GM23338 (cell line): ENCODE measurements at regions not wholly inside any gene's neighbourhood (a gene's known extent, or its start where the extent isn't known, plus 50 kb on each side); places are given as distances from the start of the nearest gene placed in this dataset.

ENCODE experiments used
- ATAC-seq: fragments of 200-7000 bp; cut with Tn5 transposase; 3 replicates; pipeline ENCODE4 v1.9.1; 2020
- DNase-seq: peaks from one replicate; pipeline ENCODE4 v3.0.0-alpha.2; 2015; ENCODE audit warnings: low spot score
- H2AFZ ChIP-seq: fragments of 200-600 bp; sonication (generic); 2 replicates; pipeline ENCODE4 v1.8.0; 2016; ENCODE audit warnings: antibody characterized with exemption, mild to moderate bottlenecking, moderate library complexity
- H3F3A ChIP-seq: fragments of 200-600 bp; sonication (generic); replicated peaks from 2 replicates; pipeline ENCODE4 v1.8.0; 2017; ENCODE audit warnings: antibody characterized with exemption, mixed run types, low read depth
- H3K27ac ChIP-seq: fragments of 200-600 bp; sonication (generic); 2 replicates; pipeline ENCODE4 v1.6.1; 2016; ENCODE audit warnings: low read depth
- H3K27me3 ChIP-seq: fragments of 200-600 bp; sonication (generic); 2 replicates; pipeline ENCODE4 v1.8.0; 2016; ENCODE audit warnings: mild to moderate bottlenecking, mixed run types, moderate library complexity; ENCODE audit not compliant: insufficient read depth
- H3K36me3 ChIP-seq: fragments of 200-600 bp; sonication (generic); 2 replicates; pipeline ENCODE4 v1.8.0; 2016; ENCODE audit warnings: mild to moderate bottlenecking; ENCODE audit not compliant: insufficient read depth
- H3K4me1 ChIP-seq: fragments of 200-600 bp; sonication (generic); 2 replicates; pipeline ENCODE4 v1.8.0; 2016; ENCODE audit warnings: mild to moderate bottlenecking, moderate library complexity; ENCODE audit not compliant: insufficient read depth
- H3K4me2 ChIP-seq: fragments of 200-600 bp; sonication (generic); 2 replicates; pipeline ENCODE4 v1.7.1; 2017; ENCODE audit warnings: mixed run types
- H3K4me3 ChIP-seq: fragments of 200-600 bp; sonication (generic); 2 replicates; pipeline ENCODE4 v1.6.1; 2016; ENCODE audit warnings: mixed run types
- H3K79me2 ChIP-seq: fragments of 200-600 bp; sonication (generic); replicated peaks from 2 replicates; pipeline ENCODE4 v1.8.0; 2017; ENCODE audit warnings: mild to moderate bottlenecking; ENCODE audit not compliant: insufficient read depth
- H3K9me2 ChIP-seq: fragments of 200-600 bp; sonication (generic); 2 replicates; pipeline ENCODE4 v1.8.0; 2017; ENCODE audit not compliant: insufficient read depth
- H4K20me1 ChIP-seq: fragments of 200-600 bp; sonication (generic); replicated peaks from 2 replicates; pipeline ENCODE4 v1.8.0; 2017; ENCODE audit warnings: mild to moderate bottlenecking; ENCODE audit not compliant: insufficient read depth
- H3K27ac Mint-ChIP-seq: 2 replicates; pipeline ENCODE4 v1.8.0; 2020; ENCODE audit warnings: inconsistent platforms, mild to moderate bottlenecking, moderate library complexity, mixed read lengths
- H3K27me3 Mint-ChIP-seq: 3 replicates; pipeline ENCODE4 v1.8.0; 2022; ENCODE audit warnings: low read depth, mild to moderate bottlenecking, moderate library complexity, mixed read lengths, inconsistent platforms; ENCODE audit not compliant: insufficient read depth, poor library complexity
- H3K36me3 Mint-ChIP-seq: 3 replicates; pipeline ENCODE4 v1.8.0; 2021; ENCODE audit warnings: low read depth, mild to moderate bottlenecking, inconsistent platforms, moderate library complexity, mixed read lengths
- H3K4me1 Mint-ChIP-seq: 3 replicates; pipeline ENCODE4 v1.8.0; 2020; ENCODE audit warnings: mild to moderate bottlenecking, inconsistent platforms, mixed read lengths
- H3K4me3 Mint-ChIP-seq: 3 replicates; pipeline ENCODE4 v1.8.0; 2021; ENCODE audit warnings: moderate library complexity, mild to moderate bottlenecking, inconsistent platforms, mixed read lengths
- H3K9me3 Mint-ChIP-seq: 3 replicates; pipeline ENCODE4 v1.8.0; 2020; ENCODE audit warnings: moderate library complexity, mild to moderate bottlenecking, inconsistent platforms, mixed read lengths
- CREB1 ChIP-seq: fragments of 250-450 bp; sonication (Bioruptor Pico); IDR thresholded peaks from 2 replicates; pipeline ENCODE4 v1.5.0; 2020; ENCODE audit warnings: low read depth, mild to moderate bottlenecking, moderate library complexity
- EZH2 ChIP-seq: fragments of 200-600 bp; sonication (generic); IDR thresholded peaks from one replicate; pipeline ENCODE4 v1.8.0; 2017; ENCODE audit warnings: antibody characterized with exemption, mild to moderate bottlenecking, low read depth; ENCODE audit not compliant: unreplicated experiment
- EZH2phosphoT487 ChIP-seq: fragments of 200-600 bp; sonication (generic); IDR thresholded peaks from one replicate; pipeline ENCODE4 v1.8.1; 2018; ENCODE audit warnings: antibody characterized with exemption; ENCODE audit not compliant: unreplicated experiment
- NANOG ChIP-seq: IDR thresholded peaks from 2 replicates; pipeline ENCODE4 v1.6.1; 2016; ENCODE audit warnings: antibody characterized with exemption, borderline replicate concordance
- STAT1 ChIP-seq: IDR thresholded peaks from one replicate; pipeline ENCODE4 v1.6.1; 2016; ENCODE audit warnings: antibody characterized with exemption; ENCODE audit not compliant: unreplicated experiment
- ZNF114 ChIP-seq: fragments of 250-450 bp; sonication (Bioruptor Pico); IDR thresholded peaks from 2 replicates; pipeline ENCODE4 v1.5.0; 2020; ENCODE audit warnings: mild to moderate bottlenecking, moderate library complexity
- TF ChIP-seq, protein P1 (sequence below): IDR thresholded peaks from one replicate; pipeline ENCODE4 v1.6.1; 2018; ENCODE audit warnings: antibody characterized with exemption; ENCODE audit not compliant: unreplicated experiment
- TF ChIP-seq, protein P2 (sequence below): fragments of 250-450 bp; sonication (Bioruptor Pico); IDR thresholded peaks from 2 replicates; pipeline ENCODE4 v1.5.0; 2020; ENCODE audit warnings: mild to moderate bottlenecking, moderate library complexity

DNA sequence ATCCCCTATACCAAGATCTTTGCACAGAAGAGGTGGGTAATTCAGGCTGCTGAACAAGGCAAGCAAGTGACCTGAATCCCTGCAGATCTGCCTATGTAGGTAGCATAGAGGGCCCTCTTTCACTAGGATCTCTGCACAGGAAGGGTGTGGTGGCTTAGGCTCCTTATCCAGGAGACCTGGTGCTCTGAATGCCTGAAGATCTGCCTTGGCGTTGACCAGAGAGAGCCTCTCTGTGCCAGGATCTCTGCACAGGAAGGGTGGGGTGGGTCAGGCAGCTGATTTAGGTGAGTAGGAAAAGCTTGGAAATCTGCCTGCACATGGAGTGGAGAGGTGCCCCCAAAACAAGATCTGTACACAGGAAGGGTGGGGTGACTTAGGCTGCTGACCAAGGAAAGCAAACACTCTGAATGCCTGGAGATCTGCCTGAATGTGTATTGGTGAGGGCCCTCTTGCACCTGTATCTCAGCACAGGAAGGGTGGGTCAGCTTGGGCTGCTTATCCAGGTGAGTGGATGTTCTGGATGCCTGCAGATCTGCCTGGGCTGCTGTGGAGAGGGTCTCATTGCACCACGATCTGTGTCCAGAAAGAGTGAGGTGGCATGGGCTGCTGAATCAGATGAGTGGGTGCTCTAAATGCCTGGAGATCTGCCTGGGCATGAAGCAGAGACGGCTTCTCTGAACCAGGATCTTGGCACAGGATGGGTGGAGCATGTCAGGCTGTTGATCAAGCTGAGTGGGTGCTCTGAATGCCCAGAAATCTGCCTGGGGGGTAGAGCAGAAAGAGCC, 365.9 kb downstream of the DMAC1 start:
- Histone ChIP-seq H3K27me3 (no peaks in the 10 kb centered on the region), H3K79me2 (no peaks in the 10 kb centered on the region), H3K4me3 (no peak overlapping the region), H3K27ac (no peak overlapping the region), H3K4me1 (no peaks in the 10 kb centered on the region), H3K36me3 (no peaks in the 10 kb centered on the region), H3F3A (no peaks in the 10 kb centered on the region), H3K9me2 (peaks cover 8% of the 10 kb centered on the region; the same call in 1 of the 2 replicates), H4K20me1 (no peaks in the 10 kb centered on the region), H3K4me2 (no peak overlapping the region), H2AFZ (no peak overlapping the region)
- H3K27ac Mint-ChIP-seq, result peak overlapping the region; percentile 59; the same call in 1 of the 2 replicates
- peaks cover 5% of the 10 kb centered on the region; the same call in 2 of the 3 replicates for H3K36me3 Mint-ChIP-seq
- no peak for ATAC-seq
- no peak overlapping the region for H3K4me3 Mint-ChIP-seq
- DNase-seq, result no peak
- peaks cover 11% of the 10 kb centered on the region; the same call in 2 of the 3 replicates for H3K9me3 Mint-ChIP-seq
- H3K4me1 Mint-ChIP-seq, result no peaks in the 10 kb centered on the region
- peaks cover 4% of the 10 kb centered on the region for H3K27me3 Mint-ChIP-seq
- TF ChIP-seq NANOG (no peak), EZH2phosphoT487 (no peak), EZH2 (no peak), CREB1 (CRISPR knock-in tag) (no peak), STAT1 (no peak), ZNF114 (CRISPR knock-in tag) (no peak)
- TF ChIP-seq, protein P1, sequence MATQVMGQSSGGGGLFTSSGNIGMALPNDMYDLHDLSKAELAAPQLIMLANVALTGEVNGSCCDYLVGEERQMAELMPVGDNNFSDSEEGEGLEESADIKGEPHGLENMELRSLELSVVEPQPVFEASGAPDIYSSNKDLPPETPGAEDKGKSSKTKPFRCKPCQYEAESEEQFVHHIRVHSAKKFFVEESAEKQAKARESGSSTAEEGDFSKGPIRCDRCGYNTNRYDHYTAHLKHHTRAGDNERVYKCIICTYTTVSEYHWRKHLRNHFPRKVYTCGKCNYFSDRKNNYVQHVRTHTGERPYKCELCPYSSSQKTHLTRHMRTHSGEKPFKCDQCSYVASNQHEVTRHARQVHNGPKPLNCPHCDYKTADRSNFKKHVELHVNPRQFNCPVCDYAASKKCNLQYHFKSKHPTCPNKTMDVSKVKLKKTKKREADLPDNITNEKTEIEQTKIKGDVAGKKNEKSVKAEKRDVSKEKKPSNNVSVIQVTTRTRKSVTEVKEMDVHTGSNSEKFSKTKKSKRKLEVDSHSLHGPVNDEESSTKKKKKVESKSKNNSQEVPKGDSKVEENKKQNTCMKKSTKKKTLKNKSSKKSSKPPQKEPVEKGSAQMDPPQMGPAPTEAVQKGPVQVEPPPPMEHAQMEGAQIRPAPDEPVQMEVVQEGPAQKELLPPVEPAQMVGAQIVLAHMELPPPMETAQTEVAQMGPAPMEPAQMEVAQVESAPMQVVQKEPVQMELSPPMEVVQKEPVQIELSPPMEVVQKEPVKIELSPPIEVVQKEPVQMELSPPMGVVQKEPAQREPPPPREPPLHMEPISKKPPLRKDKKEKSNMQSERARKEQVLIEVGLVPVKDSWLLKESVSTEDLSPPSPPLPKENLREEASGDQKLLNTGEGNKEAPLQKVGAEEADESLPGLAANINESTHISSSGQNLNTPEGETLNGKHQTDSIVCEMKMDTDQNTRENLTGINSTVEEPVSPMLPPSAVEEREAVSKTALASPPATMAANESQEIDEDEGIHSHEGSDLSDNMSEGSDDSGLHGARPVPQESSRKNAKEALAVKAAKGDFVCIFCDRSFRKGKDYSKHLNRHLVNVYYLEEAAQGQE, result no peak
- TF ChIP-seq, protein P2, sequence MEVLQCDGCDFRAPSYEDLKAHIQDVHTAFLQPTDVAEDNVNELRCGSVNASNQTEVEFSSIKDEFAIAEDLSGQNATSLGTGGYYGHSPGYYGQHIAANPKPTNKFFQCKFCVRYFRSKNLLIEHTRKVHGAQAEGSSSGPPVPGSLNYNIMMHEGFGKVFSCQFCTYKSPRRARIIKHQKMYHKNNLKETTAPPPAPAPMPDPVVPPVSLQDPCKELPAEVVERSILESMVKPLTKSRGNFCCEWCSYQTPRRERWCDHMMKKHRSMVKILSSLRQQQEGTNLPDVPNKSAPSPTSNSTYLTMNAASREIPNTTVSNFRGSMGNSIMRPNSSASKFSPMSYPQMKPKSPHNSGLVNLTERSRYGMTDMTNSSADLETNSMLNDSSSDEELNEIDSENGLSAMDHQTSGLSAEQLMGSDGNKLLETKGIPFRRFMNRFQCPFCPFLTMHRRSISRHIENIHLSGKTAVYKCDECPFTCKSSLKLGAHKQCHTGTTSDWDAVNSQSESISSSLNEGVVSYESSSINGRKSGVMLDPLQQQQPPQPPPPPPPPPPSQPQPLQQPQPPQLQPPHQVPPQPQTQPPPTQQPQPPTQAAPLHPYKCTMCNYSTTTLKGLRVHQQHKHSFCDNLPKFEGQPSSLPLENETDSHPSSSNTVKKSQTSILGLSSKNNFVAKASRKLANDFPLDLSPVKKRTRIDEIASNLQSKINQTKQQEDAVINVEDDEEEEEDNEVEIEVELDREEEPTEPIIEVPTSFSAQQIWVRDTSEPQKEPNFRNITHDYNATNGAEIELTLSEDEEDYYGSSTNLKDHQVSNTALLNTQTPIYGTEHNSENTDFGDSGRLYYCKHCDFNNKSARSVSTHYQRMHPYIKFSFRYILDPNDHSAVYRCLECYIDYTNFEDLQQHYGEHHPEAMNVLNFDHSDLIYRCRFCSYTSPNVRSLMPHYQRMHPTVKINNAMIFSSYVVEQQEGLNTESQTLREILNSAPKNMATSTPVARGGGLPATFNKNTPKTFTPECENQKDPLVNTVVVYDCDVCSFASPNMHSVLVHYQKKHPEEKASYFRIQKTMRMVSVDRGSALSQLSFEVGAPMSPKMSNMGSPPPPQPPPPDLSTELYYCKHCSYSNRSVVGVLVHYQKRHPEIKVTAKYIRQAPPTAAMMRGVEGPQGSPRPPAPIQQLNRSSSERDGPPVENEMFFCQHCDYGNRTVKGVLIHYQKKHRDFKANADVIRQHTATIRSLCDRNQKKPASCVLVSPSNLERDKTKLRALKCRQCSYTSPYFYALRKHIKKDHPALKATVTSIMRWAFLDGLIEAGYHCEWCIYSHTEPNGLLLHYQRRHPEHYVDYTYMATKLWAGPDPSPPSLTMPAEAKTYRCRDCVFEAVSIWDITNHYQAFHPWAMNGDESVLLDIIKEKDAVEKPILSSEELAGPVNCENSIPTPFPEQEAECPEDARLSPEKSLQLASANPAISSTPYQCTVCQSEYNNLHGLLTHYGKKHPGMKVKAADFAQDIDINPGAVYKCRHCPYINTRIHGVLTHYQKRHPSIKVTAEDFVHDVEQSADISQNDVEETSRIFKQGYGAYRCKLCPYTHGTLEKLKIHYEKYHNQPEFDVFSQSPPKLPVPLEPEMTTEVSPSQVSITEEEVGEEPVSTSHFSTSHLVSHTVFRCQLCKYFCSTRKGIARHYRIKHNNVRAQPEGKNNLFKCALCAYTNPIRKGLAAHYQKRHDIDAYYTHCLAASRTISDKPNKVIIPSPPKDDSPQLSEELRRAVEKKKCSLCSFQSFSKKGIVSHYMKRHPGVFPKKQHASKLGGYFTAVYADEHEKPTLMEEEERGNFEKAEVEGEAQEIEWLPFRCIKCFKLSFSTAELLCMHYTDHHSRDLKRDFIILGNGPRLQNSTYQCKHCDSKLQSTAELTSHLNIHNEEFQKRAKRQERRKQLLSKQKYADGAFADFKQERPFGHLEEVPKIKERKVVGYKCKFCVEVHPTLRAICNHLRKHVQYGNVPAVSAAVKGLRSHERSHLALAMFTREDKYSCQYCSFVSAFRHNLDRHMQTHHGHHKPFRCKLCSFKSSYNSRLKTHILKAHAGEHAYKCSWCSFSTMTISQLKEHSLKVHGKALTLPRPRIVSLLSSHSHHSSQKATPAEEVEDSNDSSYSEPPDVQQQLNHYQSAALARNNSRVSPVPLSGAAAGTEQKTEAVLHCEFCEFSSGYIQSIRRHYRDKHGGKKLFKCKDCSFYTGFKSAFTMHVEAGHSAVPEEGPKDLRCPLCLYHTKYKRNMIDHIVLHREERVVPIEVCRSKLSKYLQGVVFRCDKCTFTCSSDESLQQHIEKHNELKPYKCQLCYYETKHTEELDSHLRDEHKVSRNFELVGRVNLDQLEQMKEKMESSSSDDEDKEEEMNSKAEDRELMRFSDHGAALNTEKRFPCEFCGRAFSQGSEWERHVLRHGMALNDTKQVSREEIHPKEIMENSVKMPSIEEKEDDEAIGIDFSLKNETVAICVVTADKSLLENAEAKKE (CRISPR knock-in tag), result no peak
